22Rv1 (cell line): ENCODE measurements at regions not wholly inside any gene's neighbourhood (a gene's known extent, or its start where the extent isn't known, plus 50 kb on each side); places are given as distances from the start of the nearest gene placed in this dataset.

Experiments used
- H3K27ac ChIP-seq: fragments of 450-650 bp; 2 replicates; pipeline ENCODE4 v1.5.1; 2017
- ZFX ChIP-seq: fragments of 450-650 bp; IDR thresholded peaks from 2 replicates; pipeline ENCODE4 v1.6.1; 2017; ENCODE audit warnings: antibody characterized with exemption, borderline replicate concordance
- TF ChIP-seq, protein P1 (sequence below): fragments of 450-650 bp; IDR thresholded peaks from 2 replicates; pipeline ENCODE4 v1.5.1; 2017; ENCODE audit warnings: mild to moderate bottlenecking

DNA sequence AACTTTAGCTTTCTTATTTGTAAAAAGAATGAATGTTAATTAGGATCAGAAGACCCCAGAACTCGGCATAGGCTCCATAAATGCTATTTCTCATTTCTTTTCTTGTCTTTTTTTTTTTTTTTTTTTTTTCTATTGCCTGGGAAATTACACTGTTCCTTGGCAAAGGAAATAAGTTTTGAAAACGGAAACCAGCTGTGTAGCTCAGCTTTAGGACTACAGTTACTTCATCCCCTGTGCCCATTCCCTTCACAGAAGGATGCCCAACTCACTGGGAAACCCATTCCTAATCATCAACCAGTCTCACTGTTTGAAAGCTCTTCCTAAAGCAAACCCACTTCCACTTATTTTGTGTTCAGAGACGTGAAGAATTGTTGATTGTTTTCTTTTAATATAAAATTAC, 254.0 kb upstream of the IL12A start:
- H3K27ac ChIP-seq: no peak overlapping the region
- TF ChIP-seq, protein P1, sequence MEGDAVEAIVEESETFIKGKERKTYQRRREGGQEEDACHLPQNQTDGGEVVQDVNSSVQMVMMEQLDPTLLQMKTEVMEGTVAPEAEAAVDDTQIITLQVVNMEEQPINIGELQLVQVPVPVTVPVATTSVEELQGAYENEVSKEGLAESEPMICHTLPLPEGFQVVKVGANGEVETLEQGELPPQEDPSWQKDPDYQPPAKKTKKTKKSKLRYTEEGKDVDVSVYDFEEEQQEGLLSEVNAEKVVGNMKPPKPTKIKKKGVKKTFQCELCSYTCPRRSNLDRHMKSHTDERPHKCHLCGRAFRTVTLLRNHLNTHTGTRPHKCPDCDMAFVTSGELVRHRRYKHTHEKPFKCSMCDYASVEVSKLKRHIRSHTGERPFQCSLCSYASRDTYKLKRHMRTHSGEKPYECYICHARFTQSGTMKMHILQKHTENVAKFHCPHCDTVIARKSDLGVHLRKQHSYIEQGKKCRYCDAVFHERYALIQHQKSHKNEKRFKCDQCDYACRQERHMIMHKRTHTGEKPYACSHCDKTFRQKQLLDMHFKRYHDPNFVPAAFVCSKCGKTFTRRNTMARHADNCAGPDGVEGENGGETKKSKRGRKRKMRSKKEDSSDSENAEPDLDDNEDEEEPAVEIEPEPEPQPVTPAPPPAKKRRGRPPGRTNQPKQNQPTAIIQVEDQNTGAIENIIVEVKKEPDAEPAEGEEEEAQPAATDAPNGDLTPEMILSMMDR: no peak
- TF ChIP-seq ZFX: no peak

DNA sequence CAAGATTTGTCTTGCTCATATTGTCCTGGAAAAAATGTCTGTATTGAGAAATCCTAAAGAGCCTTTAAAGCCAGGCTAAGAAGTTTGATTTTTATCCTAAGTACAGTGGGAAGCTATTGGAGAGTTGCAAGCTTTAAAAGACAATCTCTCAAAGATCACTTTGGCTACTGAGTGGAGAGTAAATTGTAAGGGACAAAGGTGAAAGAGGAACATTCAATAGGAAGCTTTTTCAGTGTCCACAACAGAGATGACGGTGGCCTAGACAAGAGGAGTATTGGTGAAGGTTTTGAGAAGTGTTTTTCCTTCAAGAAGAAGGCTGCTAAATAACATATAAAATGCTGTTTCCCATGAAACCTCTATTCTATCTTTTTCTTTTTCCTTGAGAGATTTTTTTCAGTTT, 249.5 kb upstream of the IL12A start:
- H3K27ac ChIP-seq: no peak overlapping the region
- TF ChIP-seq, protein P1: no peak
- TF ChIP-seq ZFX: no peak

DNA sequence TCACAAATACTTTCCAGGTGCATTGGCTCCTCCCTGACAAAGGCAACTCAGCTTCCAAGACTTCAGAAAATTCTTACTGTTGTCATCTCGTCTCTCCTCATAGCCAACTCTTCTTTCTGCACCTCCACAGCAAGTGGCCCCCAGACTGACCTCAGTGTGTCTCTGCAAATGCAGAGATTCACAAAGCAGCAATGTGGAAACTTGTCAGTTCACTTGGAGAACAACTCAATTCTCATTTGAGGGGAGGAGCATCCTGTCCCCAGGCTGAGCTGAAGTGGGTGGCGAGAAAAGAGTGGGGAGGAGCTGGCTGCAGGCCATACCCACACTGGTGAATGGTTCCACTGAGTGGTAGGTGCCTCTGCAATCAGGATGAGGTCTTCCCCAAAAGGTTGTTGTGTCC, 248.7 kb upstream of the IL12A start:
- H3K27ac ChIP-seq: no peak overlapping the region
- TF ChIP-seq, protein P1: no peak
- no peak for TF ChIP-seq ZFX

DNA sequence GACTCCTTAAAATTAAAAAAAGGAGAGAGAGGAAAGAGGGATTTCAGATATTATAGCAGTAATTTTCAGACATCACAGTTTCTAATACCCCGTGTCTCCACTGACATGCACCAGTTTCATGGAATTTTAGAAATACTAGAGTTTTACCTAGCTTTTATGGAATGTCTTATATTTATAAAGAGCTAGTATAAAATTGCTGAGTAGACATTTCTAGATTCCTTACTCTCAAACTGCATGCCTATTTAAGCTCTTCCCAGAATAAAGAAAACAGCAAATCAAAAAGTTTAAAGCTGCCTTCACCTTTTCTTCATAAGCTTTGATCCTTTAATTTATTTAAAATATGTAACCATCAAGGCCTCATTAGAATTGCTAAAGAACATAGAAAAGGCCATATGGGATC, 247.4 kb upstream of the IL12A start:
- no peak overlapping the region for H3K27ac ChIP-seq
- TF ChIP-seq ZFX: no peak
- TF ChIP-seq, protein P1: no peak

DNA sequence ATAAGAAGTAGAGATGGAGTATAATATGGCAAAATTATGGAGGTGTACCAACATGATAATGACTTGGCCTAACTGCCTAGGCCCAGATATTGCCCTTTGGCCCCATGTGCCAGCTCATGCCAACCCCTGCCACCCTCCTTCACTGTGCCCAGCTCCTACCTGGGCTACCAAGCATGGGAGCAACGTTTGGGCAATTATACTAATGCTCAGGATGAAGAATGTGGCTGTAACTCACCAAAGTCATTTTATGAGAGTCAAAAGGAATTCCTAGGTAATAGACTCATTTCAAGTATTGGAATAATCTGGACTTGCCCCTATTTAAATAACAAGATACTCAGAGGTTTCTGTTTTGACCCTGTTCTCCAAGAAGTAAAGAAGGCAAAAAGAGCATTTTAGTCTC, 240.2 kb upstream of the IL12A start:
- no peak for TF ChIP-seq ZFX
- TF ChIP-seq, protein P1: no peak
- no peak overlapping the region for H3K27ac ChIP-seq

DNA sequence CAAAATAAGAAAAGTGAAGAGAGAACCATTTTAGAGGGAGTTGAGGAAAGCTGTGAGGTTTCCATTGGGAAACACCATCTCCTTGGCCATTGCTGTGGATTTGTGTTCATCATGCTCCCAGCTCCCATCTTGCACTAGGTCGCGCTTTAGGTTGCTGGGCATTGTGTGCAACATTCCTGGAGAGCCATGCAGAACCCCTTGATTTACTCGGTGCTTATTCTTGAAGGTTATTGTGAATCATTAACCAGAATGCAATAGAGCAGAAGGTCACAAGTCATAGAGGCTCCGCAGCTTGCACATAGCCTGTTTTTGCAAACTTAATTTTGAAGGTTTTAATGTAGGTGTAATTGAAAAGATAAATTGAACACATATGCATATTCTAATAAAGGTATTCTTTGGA, 239.2 kb upstream of the IL12A start:
- no peak overlapping the region for H3K27ac ChIP-seq
- TF ChIP-seq, protein P1: no peak
- TF ChIP-seq ZFX: no peak

DNA sequence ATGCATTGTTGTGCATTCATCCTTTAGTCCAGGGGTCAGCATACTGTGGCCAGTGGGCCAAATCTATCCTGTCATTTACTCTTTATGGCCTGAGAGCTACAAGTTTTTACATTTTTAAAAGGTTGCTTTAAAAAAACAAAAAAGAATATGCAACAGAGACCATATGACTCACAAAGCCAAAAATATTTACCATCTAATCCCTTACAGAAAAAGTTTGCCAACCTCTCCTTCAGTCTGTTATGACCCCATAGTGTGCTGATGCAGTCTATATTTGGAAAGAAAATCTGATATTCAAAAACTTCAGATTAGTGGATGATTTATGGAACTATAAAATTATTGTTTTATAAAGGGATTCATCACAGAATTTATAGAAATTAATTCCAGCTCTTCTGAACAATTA, 237.5 kb upstream of the IL12A start:
- H3K27ac ChIP-seq: no peak overlapping the region
- TF ChIP-seq ZFX: no peak
- TF ChIP-seq, protein P1: no peak
